ENCODE measurements at regions not wholly inside any gene's neighbourhood (a gene's known extent, or its start where the extent isn't known, plus 50 kb on each side); places are given as distances from the start of the nearest gene placed in this dataset.

- Histone ChIP-seq H3K36me3 (no peaks in the 10 kb centered on the region), H3K27ac (no peak overlapping the region), H3K9me3 (no peaks in the 10 kb centered on the region), H3K27me3 (no peaks in the 10 kb centered on the region), H3K4me3 (no peak overlapping the region), H3K4me1 (no peaks in the 10 kb centered on the region)
- TF ChIP-seq CTCF (IDR thresholded peaks at IDR 0.05) (no peak), POLR2A (IDR thresholded peaks at IDR 0.05) (no peak)
- no peak for DNase-seq
Measured at GRCh38 chr20:7113577-7114466, 346.3 kb downstream of the BMP2 start.

- Histone ChIP-seq H3K9me3 (no peaks in the 10 kb centered on the region), H3K36me3 (no peaks in the 10 kb centered on the region), H3K27ac (no peak overlapping the region), H3K27me3 (no peaks in the 10 kb centered on the region), H3K4me1 (no peaks in the 10 kb centered on the region), H3K4me3 (no peak overlapping the region)
- DNase-seq: no peak
- TF ChIP-seq CTCF (IDR thresholded peaks at IDR 0.05) (no peak), POLR2A (IDR thresholded peaks at IDR 0.05) (no peak)
Measured at GRCh38 chr20:7123457-7123856, 356.0 kb downstream of the BMP2 start.

- no peak for DNase-seq
- Histone ChIP-seq H3K9me3 (no peaks in the 10 kb centered on the region), H3K27me3 (no peaks in the 10 kb centered on the region), H3K4me1 (no peaks in the 10 kb centered on the region), H3K27ac (no peak overlapping the region), H3K4me3 (no peak overlapping the region), H3K36me3 (no peaks in the 10 kb centered on the region)
- TF ChIP-seq CTCF (IDR thresholded peaks at IDR 0.05): no peak
- no peak for TF ChIP-seq POLR2A (IDR thresholded peaks at IDR 0.05)
Measured at GRCh38 chr20:7124120-7124519, 356.6 kb downstream of the BMP2 start.

GRCh38 chr20:7136886-7137285 is 369.4 kb downstream of the BMP2 start:
- Histone ChIP-seq H3K9me3 (no peaks in the 10 kb centered on the region), H3K27ac (no peak overlapping the region), H3K4me1 (no peaks in the 10 kb centered on the region), H3K27me3 (no peaks in the 10 kb centered on the region), H3K4me3 (no peak overlapping the region), H3K36me3 (no peaks in the 10 kb centered on the region)
- no peak for DNase-seq
- TF ChIP-seq CTCF (IDR thresholded peaks at IDR 0.05): no peak
- no peak for TF ChIP-seq POLR2A (IDR thresholded peaks at IDR 0.05)

- Histone ChIP-seq H3K4me3 (no peak overlapping the region), H3K27ac (no peak overlapping the region), H3K4me1 (no peaks in the 10 kb centered on the region), H3K27me3 (no peaks in the 10 kb centered on the region), H3K36me3 (no peaks in the 10 kb centered on the region), H3K9me3 (no peaks in the 10 kb centered on the region)
- no peak for DNase-seq
- TF ChIP-seq CTCF (IDR thresholded peaks at IDR 0.05) (no peak), POLR2A (IDR thresholded peaks at IDR 0.05) (no peak)
Measured at GRCh38 chr20:7137395-7138151, 370.1 kb downstream of the BMP2 start.

Measured in Peyer's patch (tissue), 4 donors.